Occipital lobe (tissue), 1 donor: ENCODE measurements at regions not wholly inside any gene's neighbourhood (a gene's known extent, or its start where the extent isn't known, plus 50 kb on each side); places are given as distances from the start of the nearest gene placed in this dataset.
"Not testable (repeated sequence)": the region's sequence is repeated elsewhere in the genome, so short reads cannot be mapped to it uniquely, and the experiment has no call there.

Experiments
- DNase-seq: peaks from one replicate; lab custom pipeline; 2025; lab: John Stamatoyannopoulos, UW

GRCh38 chr1:47683401-47683800, 245.6 kb downstream of the FOXD2 start:
- DNase-seq = no peak

GRCh38 chr1:47684518-47684917, 246.7 kb downstream of the FOXD2 start:
- no peak for DNase-seq

GRCh38 chr1:47684964-47685762, 247.3 kb downstream of the FOXD2 start:
- no peak for DNase-seq

- no peak for DNase-seq
Measured at GRCh38 chr1:47685763-47686066, 247.9 kb downstream of the FOXD2 start.

GRCh38 chr1:47686731-47687630, 249.1 kb downstream of the FOXD2 start:
- no peak for DNase-seq

- no peak for DNase-seq
Measured at GRCh38 chr1:47687631-47688460, 250.0 kb downstream of the FOXD2 start.

- DNase-seq = no peak
Measured at GRCh38 chr1:47688461-47689296, 250.8 kb downstream of the FOXD2 start.

- DNase-seq = no peak
Measured at GRCh38 chr1:47689894-47690293, 252.1 kb downstream of the FOXD2 start.

GRCh38 chr1:47690341-47691250, 252.8 kb downstream of the FOXD2 start:
- no peak for DNase-seq

GRCh38 chr1:47691293-47691692, 253.4 kb downstream of the FOXD2 start:
- not testable (repeated sequence) for DNase-seq

- DNase-seq = no peak
Measured at GRCh38 chr1:47692196-47692595, 254.4 kb downstream of the FOXD2 start.

GRCh38 chr1:47693115-47693514, 255.3 kb downstream of the FOXD2 start:
- no peak for DNase-seq

GRCh38 chr1:47694011-47694890, 256.4 kb downstream of the FOXD2 start:
- DNase-seq = no peak

- DNase-seq = no peak
Measured at GRCh38 chr1:47696404-47696736, 258.5 kb downstream of the FOXD2 start.

GRCh38 chr1:47696737-47697441, 259.0 kb downstream of the FOXD2 start:
- peak; percentile 16 for DNase-seq

GRCh38 chr1:47697616-47698335, 259.9 kb downstream of the FOXD2 start:
- no peak for DNase-seq

- no peak for DNase-seq
Measured at GRCh38 chr1:47699492-47700235, 261.8 kb downstream of the FOXD2 start.
